ENCODE measurements at regions not wholly inside any gene's neighbourhood (a gene's known extent, or its start where the extent isn't known, plus 50 kb on each side); places are given as distances from the start of the nearest gene placed in this dataset.

DNA sequence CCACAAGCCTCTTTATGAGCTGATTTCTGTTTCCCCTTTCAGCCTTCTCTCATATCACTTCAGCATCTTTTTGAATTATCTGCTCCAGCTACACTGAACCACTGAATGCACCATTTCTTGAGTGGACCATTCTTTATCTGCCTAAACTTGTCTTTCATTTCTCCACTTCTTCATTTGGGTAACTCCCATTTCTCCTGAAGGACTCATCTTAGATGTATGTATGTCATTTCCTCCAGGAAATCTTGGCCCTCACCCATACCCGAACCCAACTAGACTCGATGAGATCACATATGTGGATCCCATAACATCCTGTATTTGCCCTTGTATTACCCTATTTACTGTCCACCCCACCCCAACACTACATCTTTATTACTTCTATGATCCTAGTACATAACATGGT lies 249.8 kb downstream of the KIF4B start:
- CTCF ChIA-PET = no interaction called here
- H3K27ac ChIP-seq (ENCODE audit: low read depth, low read length) = no peak overlapping the region

More for the DNA sequence above, 249.8 kb downstream of the KIF4B start:
- no TSS peak for BruUV-seq (replicated peaks)
- H3K27me3 ChIP-seq (ENCODE audit: insufficient read depth, low read length) = peaks cover 14% of the 10 kb centered on the region; the same call in 1 of the 2 replicates
- no peak overlapping the region for H3K9ac ChIP-seq (ENCODE audit: low read length)
- no peaks in the 10 kb centered on the region for H3K9me2 ChIP-seq (ENCODE audit: insufficient read depth)
- TF ChIP-seq SRF (IDR thresholded peaks at IDR 0.05; ENCODE audit: low read depth) (no peak), FOSL1 (IDR thresholded peaks at IDR 0.05; ENCODE audit: low read depth) (no peak), EZH2phosphoT487 (IDR thresholded peaks at IDR 0.05; ENCODE audit: borderline replicate concordance) (no peak), JUND (IDR thresholded peaks at IDR 0.05) (no peak), ZNF274 (IDR thresholded peaks at IDR 0.05; ENCODE audit: low read depth, low read length) (no peak), YY1 (IDR thresholded peaks at IDR 0.05; ENCODE audit: extremely low read depth, insufficient replicate concordance, low read depth, low read length) (no peak), CEBPB (IDR thresholded peaks at IDR 0.05; ENCODE audit: low read depth) (no peak), ELF1 (IDR thresholded peaks at IDR 0.05; ENCODE audit: borderline replicate concordance, low read depth) (no peak), EZH2 (IDR thresholded peaks at IDR 0.05) (no peak), EGR1 (IDR thresholded peaks at IDR 0.05; ENCODE audit: low read depth) (no peak), RAD21 (IDR thresholded peaks at IDR 0.05; ENCODE audit: low read depth) (no peak), TCF7L2 (IDR thresholded peaks at IDR 0.05; ENCODE audit: borderline replicate concordance, extremely low read depth, insufficient read depth, insufficient read length) (no peak), POLR2AphosphoS5 (IDR thresholded peaks at IDR 0.05; ENCODE audit: low read depth, low read length) (no peak), SIN3A (IDR thresholded peaks at IDR 0.05; ENCODE audit: low read depth) (no peak), ZFX (IDR thresholded peaks at IDR 0.05) (no peak)
- TF ChIP-seq, protein P1, sequence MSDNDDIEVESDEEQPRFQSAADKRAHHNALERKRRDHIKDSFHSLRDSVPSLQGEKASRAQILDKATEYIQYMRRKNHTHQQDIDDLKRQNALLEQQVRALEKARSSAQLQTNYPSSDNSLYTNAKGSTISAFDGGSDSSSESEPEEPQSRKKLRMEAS (IDR thresholded peaks at IDR 0.05) = no peak
- TF ChIP-seq, protein P2, sequence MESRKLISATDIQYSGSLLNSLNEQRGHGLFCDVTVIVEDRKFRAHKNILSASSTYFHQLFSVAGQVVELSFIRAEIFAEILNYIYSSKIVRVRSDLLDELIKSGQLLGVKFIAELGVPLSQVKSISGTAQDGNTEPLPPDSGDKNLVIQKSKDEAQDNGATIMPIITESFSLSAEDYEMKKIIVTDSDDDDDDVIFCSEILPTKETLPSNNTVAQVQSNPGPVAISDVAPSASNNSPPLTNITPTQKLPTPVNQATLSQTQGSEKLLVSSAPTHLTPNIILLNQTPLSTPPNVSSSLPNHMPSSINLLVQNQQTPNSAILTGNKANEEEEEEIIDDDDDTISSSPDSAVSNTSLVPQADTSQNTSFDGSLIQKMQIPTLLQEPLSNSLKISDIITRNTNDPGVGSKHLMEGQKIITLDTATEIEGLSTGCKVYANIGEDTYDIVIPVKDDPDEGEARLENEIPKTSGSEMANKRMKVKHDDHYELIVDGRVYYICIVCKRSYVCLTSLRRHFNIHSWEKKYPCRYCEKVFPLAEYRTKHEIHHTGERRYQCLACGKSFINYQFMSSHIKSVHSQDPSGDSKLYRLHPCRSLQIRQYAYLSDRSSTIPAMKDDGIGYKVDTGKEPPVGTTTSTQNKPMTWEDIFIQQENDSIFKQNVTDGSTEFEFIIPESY (IDR thresholded peaks at IDR 0.05; ENCODE audit: extremely low read depth, insufficient replicate concordance, low read length) = no peak
- TF ChIP-seq, protein P3, sequence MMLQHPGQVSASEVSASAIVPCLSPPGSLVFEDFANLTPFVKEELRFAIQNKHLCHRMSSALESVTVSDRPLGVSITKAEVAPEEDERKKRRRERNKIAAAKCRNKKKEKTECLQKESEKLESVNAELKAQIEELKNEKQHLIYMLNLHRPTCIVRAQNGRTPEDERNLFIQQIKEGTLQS (IDR thresholded peaks at IDR 0.05) = no peak
- TF ChIP-seq, protein P4, sequence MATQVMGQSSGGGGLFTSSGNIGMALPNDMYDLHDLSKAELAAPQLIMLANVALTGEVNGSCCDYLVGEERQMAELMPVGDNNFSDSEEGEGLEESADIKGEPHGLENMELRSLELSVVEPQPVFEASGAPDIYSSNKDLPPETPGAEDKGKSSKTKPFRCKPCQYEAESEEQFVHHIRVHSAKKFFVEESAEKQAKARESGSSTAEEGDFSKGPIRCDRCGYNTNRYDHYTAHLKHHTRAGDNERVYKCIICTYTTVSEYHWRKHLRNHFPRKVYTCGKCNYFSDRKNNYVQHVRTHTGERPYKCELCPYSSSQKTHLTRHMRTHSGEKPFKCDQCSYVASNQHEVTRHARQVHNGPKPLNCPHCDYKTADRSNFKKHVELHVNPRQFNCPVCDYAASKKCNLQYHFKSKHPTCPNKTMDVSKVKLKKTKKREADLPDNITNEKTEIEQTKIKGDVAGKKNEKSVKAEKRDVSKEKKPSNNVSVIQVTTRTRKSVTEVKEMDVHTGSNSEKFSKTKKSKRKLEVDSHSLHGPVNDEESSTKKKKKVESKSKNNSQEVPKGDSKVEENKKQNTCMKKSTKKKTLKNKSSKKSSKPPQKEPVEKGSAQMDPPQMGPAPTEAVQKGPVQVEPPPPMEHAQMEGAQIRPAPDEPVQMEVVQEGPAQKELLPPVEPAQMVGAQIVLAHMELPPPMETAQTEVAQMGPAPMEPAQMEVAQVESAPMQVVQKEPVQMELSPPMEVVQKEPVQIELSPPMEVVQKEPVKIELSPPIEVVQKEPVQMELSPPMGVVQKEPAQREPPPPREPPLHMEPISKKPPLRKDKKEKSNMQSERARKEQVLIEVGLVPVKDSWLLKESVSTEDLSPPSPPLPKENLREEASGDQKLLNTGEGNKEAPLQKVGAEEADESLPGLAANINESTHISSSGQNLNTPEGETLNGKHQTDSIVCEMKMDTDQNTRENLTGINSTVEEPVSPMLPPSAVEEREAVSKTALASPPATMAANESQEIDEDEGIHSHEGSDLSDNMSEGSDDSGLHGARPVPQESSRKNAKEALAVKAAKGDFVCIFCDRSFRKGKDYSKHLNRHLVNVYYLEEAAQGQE (IDR thresholded peaks at IDR 0.05; ENCODE audit: low read depth) = no peak
- TF ChIP-seq, protein P5, sequence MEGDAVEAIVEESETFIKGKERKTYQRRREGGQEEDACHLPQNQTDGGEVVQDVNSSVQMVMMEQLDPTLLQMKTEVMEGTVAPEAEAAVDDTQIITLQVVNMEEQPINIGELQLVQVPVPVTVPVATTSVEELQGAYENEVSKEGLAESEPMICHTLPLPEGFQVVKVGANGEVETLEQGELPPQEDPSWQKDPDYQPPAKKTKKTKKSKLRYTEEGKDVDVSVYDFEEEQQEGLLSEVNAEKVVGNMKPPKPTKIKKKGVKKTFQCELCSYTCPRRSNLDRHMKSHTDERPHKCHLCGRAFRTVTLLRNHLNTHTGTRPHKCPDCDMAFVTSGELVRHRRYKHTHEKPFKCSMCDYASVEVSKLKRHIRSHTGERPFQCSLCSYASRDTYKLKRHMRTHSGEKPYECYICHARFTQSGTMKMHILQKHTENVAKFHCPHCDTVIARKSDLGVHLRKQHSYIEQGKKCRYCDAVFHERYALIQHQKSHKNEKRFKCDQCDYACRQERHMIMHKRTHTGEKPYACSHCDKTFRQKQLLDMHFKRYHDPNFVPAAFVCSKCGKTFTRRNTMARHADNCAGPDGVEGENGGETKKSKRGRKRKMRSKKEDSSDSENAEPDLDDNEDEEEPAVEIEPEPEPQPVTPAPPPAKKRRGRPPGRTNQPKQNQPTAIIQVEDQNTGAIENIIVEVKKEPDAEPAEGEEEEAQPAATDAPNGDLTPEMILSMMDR (IDR thresholded peaks at IDR 0.05 in 2 of 3, conservative IDR thresholded peaks at IDR 0.05 in 1 of 3; ENCODE audit: borderline replicate concordance in 1 of 3, insufficient read depth in 1 of 3, low read depth in 2 of 3, low read length in 2 of 3) = no peak
- no peak overlapping the region for H3K4me2 ChIP-seq (ENCODE audit: low read length)
- no peaks in the 10 kb centered on the region for H3K79me2 ChIP-seq (ENCODE audit: insufficient read depth, low read length)
- no peaks in the 10 kb centered on the region for H3K4me1 ChIP-seq (ENCODE audit: control insufficient read depth in 1 of 2, insufficient read depth in 2 of 2, low read length in 2 of 2)
- no peak overlapping the region for H3K4me3 ChIP-seq (replicated peaks in 1 of 2; ENCODE audit: low read depth in 1 of 2, low read length in 2 of 2)
- no peak for DNase-seq (ENCODE audit: low read depth, low spot score)
- ChIA-PET RAD21 (ENCODE audit: low non-redundant PET in 1 of 2, low total read pairs in 2 of 2, uncharacterized antibody in 2 of 2, unreplicated experiment in 2 of 2) (no interaction called here), POLR2A (no interaction called here)
- H2AFZ ChIP-seq (ENCODE audit: low read depth, low read length, poor library complexity, severe bottlenecking) = no peak overlapping the region
- ATAC-seq = no peak
- H3K36me3 ChIP-seq (ENCODE audit: control insufficient read depth in 1 of 2, insufficient read depth in 2 of 2, low read length in 2 of 2) = no peaks in the 10 kb centered on the region
- H3K9me3 ChIP-seq (ENCODE audit: control insufficient read depth in 1 of 2, insufficient read depth in 1 of 2, low read depth in 1 of 2, low read length in 2 of 2) = no peaks in the 10 kb centered on the region
- intact Hi-C loops (cut with micrococcal nuclease) = no loop called here
- no peaks in the 10 kb centered on the region for H4K20me1 ChIP-seq (ENCODE audit: insufficient read depth)
